IPS-20b (cell line): ENCODE measurements at regions not wholly inside any gene's neighbourhood (a gene's known extent, or its start where the extent isn't known, plus 50 kb on each side); places are given as distances from the start of the nearest gene placed in this dataset.

ENCODE experiments used
- H3K27ac ChIP-seq: one replicate; pipeline ENCODE4 v1.5.1; 2013; ENCODE audit warnings: low read length
- H3K27me3 ChIP-seq: 2 replicates; pipeline ENCODE4 v1.6.1; 2013; ENCODE audit warnings: mild to moderate bottlenecking, low read length, inconsistent platforms; ENCODE audit not compliant: insufficient read depth
- H3K36me3 ChIP-seq: 2 replicates; pipeline ENCODE4 v1.6.1; 2013; ENCODE audit warnings: low read depth, mild to moderate bottlenecking, inconsistent platforms, low read length, moderate library complexity; ENCODE audit not compliant: insufficient read depth
- H3K4me1 ChIP-seq: 2 replicates; pipeline ENCODE4 v1.6.1; 2013; ENCODE audit warnings: mild to moderate bottlenecking, control low read depth, inconsistent platforms, low read length, moderate library complexity; ENCODE audit not compliant: insufficient read depth
- H3K4me3 ChIP-seq: 2 replicates; pipeline ENCODE4 v1.5.1; 2013; ENCODE audit warnings: mild to moderate bottlenecking, low read length, inconsistent platforms
- H3K9ac ChIP-seq: 2 replicates; pipeline ENCODE4 v1.6.1; 2013; ENCODE audit warnings: low read depth, mild to moderate bottlenecking, inconsistent platforms, low read length, moderate library complexity
- H3K9me3 ChIP-seq: 2 replicates; pipeline ENCODE4 v1.6.1; 2013; ENCODE audit warnings: mild to moderate bottlenecking, low read depth, low read length, inconsistent platforms; ENCODE audit not compliant: insufficient read depth

- H3K27me3 ChIP-seq: no peaks in the 10 kb centered on the region
- H3K4me3 ChIP-seq: no peak overlapping the region
- no peaks in the 10 kb centered on the region for H3K36me3 ChIP-seq
- no peak overlapping the region for H3K27ac ChIP-seq
- peaks cover 3% of the 10 kb centered on the region; the same call in 1 of the 2 replicates for H3K4me1 ChIP-seq
- H3K9me3 ChIP-seq: no peaks in the 10 kb centered on the region
- no peak overlapping the region for H3K9ac ChIP-seq
Observed at GRCh38 chrX:39639871-39640270, 457.9 kb downstream of the BCOR start.

GRCh38 chrX:39640866-39641265, 456.9 kb downstream of the BCOR start:
- no peaks in the 10 kb centered on the region for H3K27me3 ChIP-seq
- no peaks in the 10 kb centered on the region for H3K9me3 ChIP-seq
- H3K36me3 ChIP-seq: no peaks in the 10 kb centered on the region
- no peak overlapping the region for H3K4me3 ChIP-seq
- no peak overlapping the region for H3K9ac ChIP-seq
- peaks cover 3% of the 10 kb centered on the region; the same call in 1 of the 2 replicates for H3K4me1 ChIP-seq
- H3K27ac ChIP-seq: no peak overlapping the region

DNA sequence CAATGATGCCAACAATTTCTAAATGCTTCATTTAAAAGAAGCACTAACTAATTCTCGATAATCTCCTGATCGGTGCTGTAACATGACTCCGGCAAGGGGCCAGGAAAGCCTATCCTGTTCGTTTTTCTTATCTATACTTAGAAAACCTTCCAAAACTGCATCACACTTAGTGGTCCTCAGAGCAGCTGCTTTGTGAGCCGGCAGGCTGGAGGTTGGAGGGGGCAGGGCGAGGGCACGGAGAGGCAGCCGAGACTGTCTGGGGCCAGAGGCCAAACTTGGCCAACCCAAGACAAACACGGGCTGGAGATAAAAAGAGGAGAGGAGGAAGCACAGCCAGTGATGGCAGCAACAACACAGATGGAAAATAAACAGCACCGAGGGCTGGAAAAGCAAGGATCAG, 455.7 kb downstream of the BCOR start:
- H3K27ac ChIP-seq: no peak overlapping the region
- peaks cover 3% of the 10 kb centered on the region; the same call in 1 of the 2 replicates for H3K4me1 ChIP-seq
- no peaks in the 10 kb centered on the region for H3K36me3 ChIP-seq
- H3K4me3 ChIP-seq: no peak overlapping the region
- no peaks in the 10 kb centered on the region for H3K9me3 ChIP-seq
- no peaks in the 10 kb centered on the region for H3K27me3 ChIP-seq
- no peak overlapping the region for H3K9ac ChIP-seq

- H3K36me3 ChIP-seq: no peaks in the 10 kb centered on the region
- H3K4me1 ChIP-seq: peaks cover 3% of the 10 kb centered on the region; the same call in 1 of the 2 replicates
- no peak overlapping the region for H3K27ac ChIP-seq
- no peaks in the 10 kb centered on the region for H3K9me3 ChIP-seq
- no peak overlapping the region for H3K9ac ChIP-seq
- H3K27me3 ChIP-seq: no peaks in the 10 kb centered on the region
- no peak overlapping the region for H3K4me3 ChIP-seq
Observed at GRCh38 chrX:39643550-39643949, 454.2 kb downstream of the BCOR start.

DNA sequence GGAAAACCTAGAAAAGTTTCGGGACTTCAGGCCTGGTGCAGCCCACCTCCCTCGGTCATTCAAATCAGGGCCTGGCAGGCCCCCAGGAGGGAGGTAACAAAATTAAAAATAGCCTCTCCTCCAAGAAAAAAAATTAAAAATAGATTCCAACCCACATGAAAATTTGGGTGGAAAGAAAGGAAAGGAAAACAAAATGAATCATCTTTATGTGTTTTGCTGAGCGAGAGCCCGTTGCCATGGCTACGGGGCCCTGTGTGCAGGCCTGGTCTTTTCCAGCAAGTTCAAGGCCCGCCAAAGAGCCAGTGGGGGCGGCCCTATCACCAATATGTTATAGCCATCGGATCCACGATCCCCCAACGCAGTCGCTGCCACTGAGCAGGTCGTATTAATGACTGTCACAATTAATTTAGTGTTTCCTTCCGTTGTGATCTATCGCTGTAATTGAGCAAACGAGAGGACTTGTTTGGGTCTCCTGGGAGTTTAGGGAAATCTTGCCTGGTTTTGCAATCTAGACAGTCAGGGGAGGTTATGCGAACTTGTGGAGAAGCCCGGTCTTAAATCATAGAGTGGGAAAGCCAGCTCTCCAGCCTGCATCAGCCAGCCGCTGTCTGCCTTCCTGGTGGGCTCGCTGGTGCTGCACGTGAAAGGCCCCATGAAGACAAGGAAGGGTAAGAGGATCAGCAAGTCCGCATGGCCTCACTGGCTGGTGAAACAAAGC, 452.4 kb downstream of the BCOR start:
- no peak overlapping the region for H3K9ac ChIP-seq
- no peaks in the 10 kb centered on the region for H3K9me3 ChIP-seq
- no peak overlapping the region for H3K4me3 ChIP-seq
- no peak overlapping the region for H3K27ac ChIP-seq
- peaks cover 3% of the 10 kb centered on the region; the same call in 1 of the 2 replicates for H3K4me1 ChIP-seq
- no peaks in the 10 kb centered on the region for H3K36me3 ChIP-seq
- no peaks in the 10 kb centered on the region for H3K27me3 ChIP-seq

GRCh38 chrX:39648548-39649254, 449.1 kb downstream of the BCOR start:
- Histone ChIP-seq H3K27me3 (no peaks in the 10 kb centered on the region), H3K4me3 (no peak overlapping the region), H3K36me3 (no peaks in the 10 kb centered on the region), H3K9ac (no peak overlapping the region), H3K9me3 (no peaks in the 10 kb centered on the region), H3K27ac (no peak overlapping the region), H3K4me1 (peaks cover 12% of the 10 kb centered on the region; the same call in 1 of the 2 replicates)

DNA sequence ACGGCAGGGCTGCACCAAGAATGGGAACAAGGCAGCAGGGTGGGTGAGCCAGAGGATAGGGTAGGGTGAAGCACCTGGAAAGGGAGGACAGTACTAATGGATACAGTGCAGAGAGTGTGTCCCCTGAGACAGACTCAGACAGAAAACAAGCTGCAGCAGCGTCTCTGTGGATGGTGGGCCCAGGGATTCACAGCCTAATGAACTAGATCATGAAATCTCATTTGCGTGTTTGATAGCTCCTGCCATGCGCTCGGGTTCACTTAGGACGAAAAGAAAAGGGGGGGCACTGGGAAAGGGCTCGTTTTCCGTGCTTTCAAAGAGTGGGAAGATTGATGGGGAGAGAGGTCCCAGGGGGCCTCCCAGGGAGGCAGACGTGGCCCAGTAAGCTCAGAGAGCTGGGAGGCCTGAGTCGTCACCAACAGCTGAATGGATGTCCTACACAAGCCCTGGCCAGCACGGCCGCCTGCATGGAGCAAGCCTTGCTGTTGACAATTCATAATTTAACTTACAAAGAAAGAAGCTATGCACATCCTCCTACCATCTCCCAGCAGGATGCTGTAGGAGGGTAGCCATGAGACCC, 446.9 kb downstream of the BCOR start:
- Histone ChIP-seq H3K27me3 (no peaks in the 10 kb centered on the region), H3K4me3 (no peak overlapping the region), H3K27ac (no peak overlapping the region), H3K9ac (no peak overlapping the region), H3K9me3 (no peaks in the 10 kb centered on the region), H3K4me1 (peaks cover 25% of the 10 kb centered on the region; the same call in 1 of the 2 replicates), H3K36me3 (no peaks in the 10 kb centered on the region)

DNA sequence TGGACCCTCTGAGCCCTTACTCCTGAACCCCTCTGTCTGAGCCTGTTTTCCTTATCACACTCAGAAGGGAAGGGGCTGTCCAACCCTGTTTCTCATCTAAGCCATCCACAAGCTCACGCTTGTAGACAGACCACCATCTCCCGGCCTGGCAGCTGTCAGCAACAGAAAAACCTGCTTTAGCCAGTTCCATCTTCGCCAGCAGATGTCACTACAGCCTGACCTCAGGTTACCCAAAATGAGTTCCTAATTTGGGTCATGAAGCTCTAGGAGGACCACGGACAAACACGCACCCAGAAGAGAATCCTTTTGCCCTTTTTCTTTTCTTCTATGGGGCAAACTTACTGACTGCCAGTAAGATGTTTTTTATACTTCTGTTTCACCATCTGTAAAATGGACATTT, 445.4 kb downstream of the BCOR start:
- H3K36me3 ChIP-seq: no peaks in the 10 kb centered on the region
- no peaks in the 10 kb centered on the region for H3K27me3 ChIP-seq
- no peak overlapping the region for H3K27ac ChIP-seq
- H3K9ac ChIP-seq: no peak overlapping the region
- H3K9me3 ChIP-seq: no peaks in the 10 kb centered on the region
- H3K4me3 ChIP-seq: 0 out of 2 replicates have a peak overlapping the region, but pooled peaks have one; percentile 52
- peaks cover 25% of the 10 kb centered on the region; the same call in 1 of the 2 replicates for H3K4me1 ChIP-seq

DNA sequence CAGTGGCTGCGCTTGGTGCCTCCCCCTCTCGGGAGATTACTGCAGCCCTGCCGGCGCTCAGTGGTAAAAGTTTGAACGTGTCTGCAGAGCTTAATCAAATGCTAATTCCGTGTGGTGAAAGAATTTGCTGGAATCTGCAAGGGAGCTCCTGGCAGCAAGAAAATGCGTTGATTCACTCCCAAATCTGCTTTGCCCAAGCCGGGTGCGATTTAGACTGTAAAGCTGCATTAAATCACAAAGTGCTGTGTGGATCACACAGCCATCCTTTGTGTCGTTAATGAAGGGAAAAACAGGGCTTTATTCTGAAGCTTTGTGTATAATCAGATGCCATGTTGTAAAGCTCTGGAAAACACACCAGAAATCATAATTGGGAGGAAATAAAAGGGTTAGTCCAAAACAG, 444.1 kb downstream of the BCOR start:
- no peaks in the 10 kb centered on the region for H3K27me3 ChIP-seq
- peak overlapping the region; percentile 52 for H3K4me3 ChIP-seq
- H3K9ac ChIP-seq: peak overlapping the region; percentile 81; the same call in 1 of the 2 replicates
- no peaks in the 10 kb centered on the region for H3K9me3 ChIP-seq
- H3K27ac ChIP-seq: peak overlapping the region; percentile 85
- peaks cover 25% of the 10 kb centered on the region; the same call in 1 of the 2 replicates for H3K4me1 ChIP-seq
- no peaks in the 10 kb centered on the region for H3K36me3 ChIP-seq

DNA sequence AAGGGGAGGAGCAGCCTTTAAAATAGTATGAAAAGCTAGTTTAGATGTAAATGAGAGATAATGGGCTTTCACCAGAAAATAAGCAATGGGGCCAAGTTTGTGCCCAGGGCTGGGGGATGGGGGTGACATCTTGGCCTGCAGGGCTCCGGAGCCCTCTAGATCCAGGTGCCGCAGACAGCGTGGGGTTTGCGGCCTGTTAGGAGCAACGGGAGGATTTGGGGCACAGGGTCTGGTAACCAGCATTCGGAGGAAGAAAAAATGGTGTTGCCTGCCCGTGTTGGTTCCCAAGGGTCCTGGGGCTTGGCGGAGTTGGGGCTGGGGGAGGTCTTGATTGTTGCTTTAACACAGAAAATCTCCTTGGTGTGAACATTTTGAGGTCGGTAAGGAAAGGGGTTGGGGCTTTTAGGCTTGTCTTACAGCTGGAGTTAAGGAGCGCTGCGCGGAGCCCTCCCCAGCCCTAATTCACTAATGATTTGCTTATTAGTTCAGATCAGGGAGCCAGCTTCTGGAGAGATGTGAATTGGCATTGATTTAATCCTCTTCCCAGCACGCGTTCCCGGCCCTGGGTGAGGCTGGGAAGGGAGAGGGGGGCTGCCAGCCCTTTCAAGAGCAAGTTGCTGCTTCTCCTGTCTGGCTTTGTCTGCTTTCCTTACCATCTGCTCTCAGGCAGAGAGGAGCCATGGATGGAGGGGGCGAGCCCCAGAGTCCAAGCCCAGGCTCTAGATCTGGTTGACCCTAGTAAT, 443.4 kb downstream of the BCOR start:
- H3K9ac ChIP-seq: peak overlapping the region; percentile 81; the same call in 1 of the 2 replicates
- no peaks in the 10 kb centered on the region for H3K9me3 ChIP-seq
- peak overlapping the region; percentile 51 for H3K4me3 ChIP-seq
- H3K27ac ChIP-seq: peak overlapping the region; percentile 85
- no peaks in the 10 kb centered on the region for H3K36me3 ChIP-seq
- H3K27me3 ChIP-seq: no peaks in the 10 kb centered on the region
- H3K4me1 ChIP-seq: peaks cover 25% of the 10 kb centered on the region; the same call in 1 of the 2 replicates

DNA sequence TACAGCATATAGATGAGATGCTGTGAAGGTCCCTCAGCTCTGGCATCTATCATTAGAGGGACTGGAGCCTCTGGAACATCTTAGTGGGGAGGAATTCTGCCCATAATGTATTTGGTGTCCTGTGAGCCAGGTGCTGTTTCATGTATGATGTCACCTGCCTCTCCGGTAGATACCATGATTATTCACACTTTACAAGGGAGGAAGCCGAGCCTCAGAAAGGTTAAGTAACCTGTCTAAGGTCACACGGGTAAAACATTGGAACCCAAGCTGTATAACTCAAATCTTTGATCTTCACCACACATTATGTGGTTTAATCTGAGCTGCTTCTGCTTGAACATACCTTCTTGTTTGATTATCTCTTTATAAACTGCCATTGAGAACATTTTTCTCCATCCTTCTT, 442.8 kb downstream of the BCOR start:
- Histone ChIP-seq H3K36me3 (no peaks in the 10 kb centered on the region), H3K27me3 (no peaks in the 10 kb centered on the region), H3K4me3 (peak overlapping the region; percentile 51; the same call in 1 of the 2 replicates), H3K4me1 (peaks cover 25% of the 10 kb centered on the region; the same call in 1 of the 2 replicates), H3K27ac (peak overlapping the region; percentile 85), H3K9me3 (no peaks in the 10 kb centered on the region), H3K9ac (peak overlapping the region; percentile 81; the same call in 1 of the 2 replicates)
